ENCODE measurements at regions not wholly inside any gene's neighbourhood (a gene's known extent, or its start where the extent isn't known, plus 50 kb on each side); places are given as distances from the start of the nearest gene placed in this dataset.

DNA sequence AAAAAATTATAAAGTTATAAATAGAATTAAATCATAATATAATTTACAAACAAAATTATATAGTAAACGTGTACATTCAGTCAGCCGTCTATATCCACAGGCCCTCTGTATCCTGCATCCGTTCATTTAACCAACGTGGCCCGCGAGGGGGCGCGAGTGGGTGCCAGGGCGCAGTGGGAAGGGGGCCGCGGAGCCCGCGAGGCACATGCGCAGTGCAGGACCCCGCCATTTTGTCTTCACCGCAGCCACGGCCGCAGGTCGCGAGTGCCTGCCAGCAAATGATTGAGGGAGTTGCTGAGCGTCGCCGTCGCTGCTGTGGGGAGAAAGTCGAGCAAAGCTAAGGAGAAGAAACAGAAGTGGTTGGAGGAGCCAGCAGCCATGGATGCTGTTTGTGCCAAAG lies 53.4 kb upstream of the ECI2 start:
- Mint-ChIP-seq H3K27ac (ENCODE audit: low read depth) (no peak overlapping the region), H3K9me3 (no peaks in the 10 kb centered on the region), H3K4me3 (no peak overlapping the region), H3K36me3 (ENCODE audit: insufficient read depth) (no peaks in the 10 kb centered on the region), H3K4me1 (no peaks in the 10 kb centered on the region), H3K27me3 (peaks cover 60% of the 10 kb centered on the region)
- ATAC-seq (replicated peaks; ENCODE audit: extremely low read depth, poor library complexity, severe bottlenecking) (no peak), DNase-seq (ENCODE audit: low spot score in 2 of 2) (no peak)

DNA sequence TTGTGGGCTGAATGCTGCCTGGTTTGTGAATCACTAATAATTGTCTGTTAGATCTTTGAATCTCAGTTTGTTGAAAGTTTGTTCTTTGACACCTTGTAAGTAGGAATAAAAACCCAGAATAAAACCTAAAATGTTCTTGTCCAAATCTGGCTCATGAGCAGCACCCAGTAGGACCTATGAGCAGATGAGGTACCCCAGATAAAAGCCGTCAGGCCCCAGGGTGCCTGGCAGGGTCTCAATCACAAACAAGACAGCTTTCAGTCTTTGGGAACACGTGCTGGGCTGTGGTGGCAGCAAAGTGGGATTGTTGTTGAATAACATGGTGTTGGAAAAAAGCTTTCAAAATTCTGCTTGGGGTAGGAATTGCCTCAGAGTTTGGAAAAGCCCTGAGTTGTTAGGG lies 52.1 kb upstream of the ECI2 start:
- Mint-ChIP-seq H3K27ac (ENCODE audit: low read depth) (no peak overlapping the region), H3K27me3 (peaks cover 54% of the 10 kb centered on the region), H3K9me3 (no peaks in the 10 kb centered on the region), H3K36me3 (ENCODE audit: insufficient read depth) (no peaks in the 10 kb centered on the region), H3K4me1 (no peaks in the 10 kb centered on the region), H3K4me3 (no peak overlapping the region)
- no peak for DNase-seq (ENCODE audit: low spot score in 2 of 2)
- no peak for ATAC-seq (replicated peaks; ENCODE audit: extremely low read depth, poor library complexity, severe bottlenecking)

DNA sequence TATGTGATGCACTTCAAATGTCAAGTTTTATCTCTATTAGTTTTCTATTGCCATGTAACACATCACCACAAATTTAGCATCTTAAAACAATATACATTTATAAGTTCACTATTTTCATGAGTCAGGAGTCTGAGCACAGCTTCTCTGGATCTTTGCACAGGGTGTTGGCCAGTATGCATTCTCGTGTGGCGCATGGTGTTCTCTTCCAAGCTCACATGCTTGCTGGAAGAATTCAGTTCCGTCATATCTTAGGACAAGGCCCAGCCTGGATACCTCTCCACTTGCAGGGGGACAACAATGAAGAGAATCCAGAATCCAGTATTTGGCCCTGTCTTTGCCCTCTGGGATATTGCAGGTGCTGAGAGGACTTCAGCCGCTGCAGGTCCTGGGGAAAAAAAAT lies 51.0 kb upstream of the ECI2 start:
- no peak for ATAC-seq (replicated peaks; ENCODE audit: extremely low read depth, poor library complexity, severe bottlenecking)
- H3K27me3 Mint-ChIP-seq, result peaks cover 49% of the 10 kb centered on the region
- no peaks in the 10 kb centered on the region for H3K36me3 Mint-ChIP-seq (ENCODE audit: insufficient read depth)
- H3K9me3 Mint-ChIP-seq, result no peaks in the 10 kb centered on the region
- H3K4me3 Mint-ChIP-seq, result no peak overlapping the region
- no peak overlapping the region for H3K27ac Mint-ChIP-seq (ENCODE audit: low read depth)
- no peak for DNase-seq (ENCODE audit: low spot score in 2 of 2)
- H3K4me1 Mint-ChIP-seq, result no peaks in the 10 kb centered on the region

DNA sequence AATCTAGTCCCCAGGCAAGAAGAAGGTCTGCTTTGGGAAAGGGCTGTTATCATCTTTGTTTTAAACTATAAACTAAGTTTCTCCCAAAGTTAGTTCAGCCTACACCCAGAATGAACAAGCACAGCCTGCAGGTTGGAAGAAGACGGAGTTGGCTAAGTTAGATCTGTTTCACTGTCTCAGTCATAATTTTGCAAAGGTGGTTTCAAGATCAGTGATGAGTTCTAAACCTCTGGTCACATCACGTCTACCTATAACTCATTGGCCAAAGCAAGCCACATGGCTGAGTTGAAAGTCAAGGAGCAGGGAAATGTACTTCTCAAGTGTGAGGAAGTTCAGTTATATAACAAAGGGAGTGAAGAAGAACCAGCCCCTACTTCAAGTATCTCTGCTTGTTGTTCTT lies 50.5 kb upstream of the ECI2 start:
- Mint-ChIP-seq H3K36me3 (ENCODE audit: insufficient read depth) (no peaks in the 10 kb centered on the region), H3K27me3 (peaks cover 49% of the 10 kb centered on the region), H3K27ac (ENCODE audit: low read depth) (no peak overlapping the region), H3K4me3 (no peak overlapping the region), H3K9me3 (no peaks in the 10 kb centered on the region), H3K4me1 (no peaks in the 10 kb centered on the region)
- ATAC-seq (replicated peaks; ENCODE audit: extremely low read depth, poor library complexity, severe bottlenecking) (no peak), DNase-seq (ENCODE audit: low spot score in 2 of 2) (no peak)

DNA sequence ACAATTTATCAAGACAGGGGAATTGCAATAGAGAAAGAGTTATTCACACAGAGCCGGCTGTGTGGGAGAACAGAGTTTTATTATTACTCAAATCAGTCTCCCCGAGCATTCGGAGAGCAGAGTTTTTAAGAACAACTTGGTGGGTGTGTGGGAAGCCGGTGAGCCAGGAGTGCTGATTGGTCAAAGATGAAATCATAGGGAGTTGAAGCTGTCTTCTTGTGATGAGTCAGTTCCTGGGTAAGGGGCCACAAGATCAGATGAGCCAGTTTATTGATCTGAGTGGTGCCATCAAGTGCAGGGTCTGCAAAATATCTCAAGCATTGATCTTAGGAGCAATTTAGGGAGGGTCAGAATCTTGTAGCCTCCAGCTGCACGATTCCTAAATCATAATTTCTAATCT lies 50.0 kb upstream of the ECI2 start:
- Mint-ChIP-seq H3K36me3 (ENCODE audit: insufficient read depth) (no peaks in the 10 kb centered on the region), H3K27ac (ENCODE audit: low read depth) (no peak overlapping the region)

More for the DNA sequence above, 50.0 kb upstream of the ECI2 start:
- ATAC-seq (replicated peaks; ENCODE audit: extremely low read depth, poor library complexity, severe bottlenecking), result no peak
- Mint-ChIP-seq H3K9me3 (no peaks in the 10 kb centered on the region), H3K4me1 (no peaks in the 10 kb centered on the region), H3K4me3 (no peak overlapping the region), H3K27me3 (peaks cover 48% of the 10 kb centered on the region)
- DNase-seq (ENCODE audit: low spot score in 2 of 2), result no peak
